H9 (cell line): ENCODE measurements at regions not wholly inside any gene's neighbourhood (a gene's known extent, or its start where the extent isn't known, plus 50 kb on each side); places are given as distances from the start of the nearest gene placed in this dataset.

Experiments used
- DNase-seq: peaks from one replicate; pipeline ENCODE4 v3.0.0-alpha.2; 2017
- H2AFZ ChIP-seq: one replicate; pipeline ENCODE4 v1.6.1; 2013; ENCODE audit warnings: mild to moderate bottlenecking, low read length, control low read depth, moderate library complexity
- H2AK5ac ChIP-seq: 2 replicates; pipeline ENCODE4 v1.6.1; 2013; ENCODE audit warnings: low read length, control low read depth, mixed read lengths; ENCODE audit not compliant: insufficient read length
- H2BK120ac ChIP-seq: one replicate; pipeline ENCODE4 v1.6.1; 2013; ENCODE audit warnings: low read depth, mild to moderate bottlenecking, low read length, control low read depth, inconsistent platforms; ENCODE audit not compliant: poor library complexity, severe bottlenecking
- H2BK12ac ChIP-seq: 2 replicates; pipeline ENCODE4 v1.6.1; 2013; ENCODE audit warnings: low read length, control low read depth, mixed read lengths, low read depth; ENCODE audit not compliant: insufficient read length
- H2BK15ac ChIP-seq: 2 replicates; pipeline ENCODE4 v1.6.1; 2013; ENCODE audit warnings: low read depth, low read length, control low read depth
- H2BK20ac ChIP-seq: one replicate; pipeline ENCODE4 v1.6.1; 2013; ENCODE audit warnings: low read depth, mild to moderate bottlenecking, low read length, control low read depth, inconsistent platforms; ENCODE audit not compliant: poor library complexity, severe bottlenecking
- H2BK5ac ChIP-seq: 2 replicates; pipeline ENCODE4 v1.6.1; 2013; ENCODE audit warnings: low read length, control low read depth, mixed read lengths; ENCODE audit not compliant: insufficient read length
- H3K14ac ChIP-seq: 2 replicates; pipeline ENCODE4 v1.6.1; 2013; ENCODE audit warnings: low read length, control low read depth; ENCODE audit not compliant: insufficient read depth
- H3K18ac ChIP-seq: 2 replicates; pipeline ENCODE4 v1.6.1; 2013; ENCODE audit warnings: low read depth, mild to moderate bottlenecking, mixed read lengths, low read length, control low read depth; ENCODE audit not compliant: insufficient read length
- H3K23ac ChIP-seq: 2 replicates; pipeline ENCODE4 v1.6.1; 2013; ENCODE audit warnings: low read length, control low read depth, mixed read lengths, low read depth; ENCODE audit not compliant: insufficient read length
- H3K23me2 ChIP-seq: 2 replicates; pipeline ENCODE4 v1.6.1; 2013; ENCODE audit warnings: low read depth, mild to moderate bottlenecking, mixed read lengths, low read length, control low read depth; ENCODE audit not compliant: insufficient read length, poor library complexity, severe bottlenecking
- H3K27ac ChIP-seq: 2 replicates; pipeline ENCODE4 v1.5.1; 2013; ENCODE audit warnings: low read length, control low read depth, mixed read lengths, low read depth; ENCODE audit not compliant: insufficient read length
- H3K27me3 ChIP-seq: 2 replicates; pipeline ENCODE4 v1.6.1; 2013; ENCODE audit warnings: low read length, control low read depth, inconsistent platforms; ENCODE audit not compliant: insufficient read depth
- H3K4ac ChIP-seq: 2 replicates; pipeline ENCODE4 v1.6.1; 2013; ENCODE audit warnings: low read depth, mild to moderate bottlenecking, control low read depth, inconsistent platforms, low read length, moderate library complexity
- H3K4me1 ChIP-seq: 2 replicates; pipeline ENCODE4 v1.6.1; 2013; ENCODE audit warnings: low read length, control low read depth, inconsistent platforms; ENCODE audit not compliant: insufficient read depth
- H3K4me2 ChIP-seq: 2 replicates; pipeline ENCODE4 v1.6.1; 2013; ENCODE audit warnings: low read length, control low read depth, mixed read lengths; ENCODE audit not compliant: insufficient read length, insufficient read depth
- H3K56ac ChIP-seq: 2 replicates; pipeline ENCODE4 v1.6.1; 2013; ENCODE audit warnings: low read depth, mild to moderate bottlenecking, mixed read lengths, low read length, control low read depth; ENCODE audit not compliant: insufficient read length
- H3K79me1 ChIP-seq: 2 replicates; pipeline ENCODE4 v1.6.1; 2013; ENCODE audit warnings: low read depth, mild to moderate bottlenecking, moderate library complexity, low read length, control low read depth, inconsistent platforms; ENCODE audit not compliant: insufficient read depth, poor library complexity, severe bottlenecking
- H3K79me2 ChIP-seq: 2 replicates; pipeline ENCODE4 v1.6.1; 2013; ENCODE audit warnings: low read length, control low read depth, inconsistent platforms; ENCODE audit not compliant: insufficient read depth
- H3K9ac ChIP-seq: 2 replicates; pipeline ENCODE4 v1.6.1; 2013; ENCODE audit warnings: low read length, control low read depth, mixed read lengths; ENCODE audit not compliant: insufficient read length; ENCODE audit errors: extremely low read depth
- H3K9me3 ChIP-seq: one replicate; pipeline ENCODE4 v1.6.1; 2013; ENCODE audit warnings: low read depth, low read length, inconsistent platforms; ENCODE audit not compliant: control insufficient read depth
- H3T11ph ChIP-seq: one replicate; pipeline ENCODE4 v1.6.1; 2013; ENCODE audit warnings: mild to moderate bottlenecking, low read length, control low read depth, inconsistent platforms
- H4K20me1 ChIP-seq: one replicate; pipeline ENCODE4 v1.6.1; 2013; ENCODE audit not compliant: control insufficient read depth, insufficient read length, insufficient read depth
- H4K5ac ChIP-seq: 2 replicates; pipeline ENCODE4 v1.6.1; 2013; ENCODE audit warnings: low read depth, mild to moderate bottlenecking, mixed read lengths, low read length, control low read depth; ENCODE audit not compliant: insufficient read length
- H4K8ac ChIP-seq: replicated peaks from 2 replicates; pipeline ENCODE4 v1.6.1; 2013; ENCODE audit warnings: low read length, control low read depth, mixed read lengths, low read depth; ENCODE audit not compliant: insufficient read length
- H4K91ac ChIP-seq: 2 replicates; pipeline ENCODE4 v1.6.1; 2013; ENCODE audit warnings: low read depth, mild to moderate bottlenecking, moderate library complexity, mixed read lengths, low read length, control low read depth; ENCODE audit not compliant: insufficient read length
- H3K27ac Mint-ChIP-seq, 3 experiments: 2 replicates in 2 of 3; 3 replicates in 1 of 3; pipeline ENCODE4 v1.8.0; 2020 to 2021; ENCODE audit warnings: mixed read lengths in 3 of 3, mild to moderate bottlenecking in 1 of 3, moderate library complexity in 1 of 3
- H3K27me3 Mint-ChIP-seq: 2 replicates; pipeline ENCODE4 v1.8.0; 2021; ENCODE audit warnings: low read depth, mild to moderate bottlenecking, moderate library complexity, mixed read lengths
- H3K36me3 Mint-ChIP-seq, 3 experiments: 2 replicates in 2 of 3; 3 replicates in 1 of 3; pipeline ENCODE4 v1.8.0; 2020 to 2021; ENCODE audit warnings: low read depth in 3 of 3, mixed read lengths in 3 of 3; ENCODE audit not compliant: insufficient read depth in 1 of 3
- H3K4me1 Mint-ChIP-seq, 2 experiments: 2 replicates each; pipeline ENCODE4 v1.8.0; 2020; ENCODE audit warnings: mixed read lengths in 2 of 2
- H3K4me3 Mint-ChIP-seq, 2 experiments: 2 replicates in 1 of 2; 3 replicates in 1 of 2; pipeline ENCODE4 v1.8.0; 2020 to 2021; ENCODE audit warnings: mild to moderate bottlenecking in 2 of 2, mixed read lengths in 2 of 2, moderate library complexity in 1 of 2
- H3K9me3 Mint-ChIP-seq, 2 experiments: 2 replicates in 1 of 2; 3 replicates in 1 of 2; pipeline ENCODE4 v1.8.0; 2020; ENCODE audit warnings: mild to moderate bottlenecking in 2 of 2, mixed read lengths in 2 of 2, moderate library complexity in 1 of 2
- CTCF ChIP-seq: fragments of 200-600 bp; sonication (generic); conservative IDR thresholded peaks from 3 replicates; pipeline ENCODE4 v1.8.0; 2021; ENCODE audit warnings: antibody characterized with exemption, mild to moderate bottlenecking
- WGBS: extraction: QIAGEN DNeasy Blood & Tissue Kit; methylation state at CpG from one replicate; pipeline ENCODE4 v1.1.7; 2013; ENCODE audit warnings: missing lambda C conversion rate, low lambda C conversion rate, mixed read lengths; ENCODE audit not compliant: insufficient read length; ENCODE audit errors: extremely low coverage; 5-methylcytosine and 5-hydroxymethylcytosine counted together

- H2BK5ac ChIP-seq = no peak overlapping the region
- no peak overlapping the region for H3K56ac ChIP-seq
- H2BK20ac ChIP-seq = no peak overlapping the region
- H3K14ac ChIP-seq = no peak overlapping the region
- H3K4me1 Mint-ChIP-seq = peaks cover 0 to 4% of the 10 kb centered on the region in 2 experiments; a peak in 2 of 4 replicates
- no peak overlapping the region for H3K18ac ChIP-seq
- H3K27ac ChIP-seq = no peak overlapping the region
- H3K9me3 Mint-ChIP-seq = no peaks in the 10 kb centered on the region
- no peak overlapping the region for H3K4me2 ChIP-seq
- H3K36me3 Mint-ChIP-seq = no peaks in the 10 kb centered on the region
- H4K8ac ChIP-seq = no peak overlapping the region
- H4K91ac ChIP-seq = no peak overlapping the region
- H4K20me1 ChIP-seq = no peaks in the 10 kb centered on the region
- H3K79me2 ChIP-seq = no peaks in the 10 kb centered on the region
- H2BK12ac ChIP-seq = no peak overlapping the region
- no peaks in the 10 kb centered on the region for H3K9me3 ChIP-seq
- no peak for DNase-seq
- no peak overlapping the region for H2AK5ac ChIP-seq
- H3K9ac ChIP-seq = no peak overlapping the region
- no peak overlapping the region for H2AFZ ChIP-seq
- H3K27ac Mint-ChIP-seq = no peak overlapping the region
- WGBS = no CpG with 5 or more reads among the region's 2 CpGs
- H2BK15ac ChIP-seq = no peak overlapping the region
- H3K23me2 ChIP-seq = no peaks in the 10 kb centered on the region
- H3K27me3 Mint-ChIP-seq = no peaks in the 10 kb centered on the region
- no peak overlapping the region for H3K23ac ChIP-seq
- H3K4me1 ChIP-seq = no peaks in the 10 kb centered on the region; the same call in 1 of the 2 replicates
- H3K4ac ChIP-seq = no peak overlapping the region
- no peak overlapping the region for H4K5ac ChIP-seq
- H3T11ph ChIP-seq = no peak overlapping the region
- H3K27me3 ChIP-seq = no peaks in the 10 kb centered on the region
- no peak overlapping the region for H3K4me3 Mint-ChIP-seq
- H3K79me1 ChIP-seq = no peaks in the 10 kb centered on the region
- H2BK120ac ChIP-seq = no peak overlapping the region
- no peak for TF ChIP-seq CTCF
Measured at GRCh38 chr7:132045002-132045401, 488.6 kb upstream of the PODXL start.
